Prostate gland (tissue), 2 donors: ENCODE measurements at regions not wholly inside any gene's neighbourhood (a gene's known extent, or its start where the extent isn't known, plus 50 kb on each side); places are given as distances from the start of the nearest gene placed in this dataset.

Experiments used
- CTCF ChIP-seq, 4 experiments: fragments of 200-600 bp in 2 of 4; fragments of 450-650 bp in 2 of 4; sonication (generic) in 2 of 4; IDR thresholded peaks; 1 replicate in 3 of 4; 2 replicates in 1 of 4; pipeline ENCODE4 v1.5.1; 2016 to 2019; ENCODE audit warnings: antibody characterized with exemption in 4 of 4, mild to moderate bottlenecking in 2 of 4, moderate library complexity in 2 of 4
- POLR2A ChIP-seq: fragments of 450-650 bp; IDR thresholded peaks from one replicate; pipeline ENCODE4 v1.6.1; 2016; ENCODE audit warnings: antibody characterized with exemption, mild to moderate bottlenecking
- POLR2AphosphoS5 ChIP-seq: sonication (generic); formaldehyde crosslinking; IDR thresholded peaks from one replicate; pipeline ENCODE4 v1.6.1; 2017; ENCODE audit warnings: antibody characterized with exemption

- no peak for TF ChIP-seq CTCF (IDR thresholded peaks at IDR 0.05)
- no peak for TF ChIP-seq POLR2A
- TF ChIP-seq POLR2AphosphoS5 = no peak
Observed at GRCh38 chr6:113756290-113756665, 100.9 kb upstream of the MARCKS start.
